Mammary epithelial cell (primary cell): ENCODE measurements at regions not wholly inside any gene's neighbourhood (a gene's known extent, or its start where the extent isn't known, plus 50 kb on each side); places are given as distances from the start of the nearest gene placed in this dataset.

Experiments
- CTCF ChIP-seq, 2 donors: IDR thresholded peaks in 1 of 2; conservative IDR thresholded peaks in 1 of 2; 2 replicates each; pipeline ENCODE4 v1.5.1; 2011 to 2012; ENCODE audit warnings: inconsistent platforms in 2 of 2, low read length in 2 of 2, mild to moderate bottlenecking in 2 of 2, control low read depth in 1 of 2, low read depth in 1 of 2; ENCODE audit not compliant: insufficient read depth in 1 of 2; ENCODE audit errors: extremely low read depth in 1 of 2
- EZH2 ChIP-seq: IDR thresholded peaks from 2 replicates; pipeline ENCODE4 v1.6.1; 2012; ENCODE audit warnings: low read length, inconsistent platforms, borderline replicate concordance

DNA sequence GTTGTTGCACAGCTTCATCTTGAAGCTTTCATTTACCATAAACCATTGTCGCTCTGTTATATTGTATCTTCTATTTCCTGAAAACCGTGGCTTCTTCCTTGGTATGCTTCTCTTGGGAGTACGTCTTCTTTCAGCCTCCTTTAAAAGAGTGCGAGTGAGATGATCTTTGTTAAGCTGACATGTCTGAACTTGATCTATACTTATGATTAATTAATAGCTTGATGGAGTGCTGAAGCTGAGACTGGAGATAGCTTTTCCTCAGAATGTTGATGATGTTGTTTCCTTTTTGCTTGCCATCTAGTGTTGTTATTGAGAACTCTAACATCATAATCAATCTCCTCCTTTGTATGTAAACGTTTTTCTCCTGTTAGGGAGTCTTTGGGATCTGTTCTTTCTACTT lies 529.3 kb upstream of the SPRY2 start:
- TF ChIP-seq CTCF (conservative IDR thresholded peaks at IDR 0.05 in 1 of 2, IDR thresholded peaks at IDR 0.05 in 1 of 2; ENCODE audit: extremely low read depth in 1 of 2, insufficient read depth in 1 of 2, low read depth in 1 of 2, low read length in 2 of 2) (no peak), EZH2 (no peak)
